Gastrocnemius medialis (tissue), 4 donors: ENCODE measurements at regions not wholly inside any gene's neighbourhood (a gene's known extent, or its start where the extent isn't known, plus 50 kb on each side); places are given as distances from the start of the nearest gene placed in this dataset.

Experiments
- ATAC-seq, 2 donors: fragments of 150-250 bp; one replicate each; pipeline ENCODE4 v1.9.1; 2016
- DNase-seq, 2 donors: peaks; one replicate each; pipeline ENCODE4 v3.0.0-alpha.2; 2019
- H3K27ac ChIP-seq, 4 donors: fragments of 200-600 bp; sonication (generic); 1 replicate in 1 of 4; 2 replicates in 3 of 4; pipeline ENCODE4 v1.5.1; 2016 to 2018; ENCODE audit warnings: mild to moderate bottlenecking in 2 of 4, moderate library complexity in 1 of 4
- H3K27me3 ChIP-seq, 3 donors: fragments of 200-600 bp; sonication (generic) in 2 of 3; 1 replicate in 1 of 3; 2 replicates in 2 of 3; pipeline versions ENCODE4 v1.5.1 to v1.6.0; 2016 to 2019; ENCODE audit warnings: mild to moderate bottlenecking in 1 of 3, moderate library complexity in 1 of 3
- H3K36me3 ChIP-seq, 2 donors: fragments of 200-600 bp; sonication (generic) in 1 of 2; one replicate each; pipeline ENCODE4 v1.5.1; 2017 to 2018
- H3K4me1 ChIP-seq, 2 donors: fragments of 200-600 bp; sonication (generic) in 1 of 2; one replicate each; pipeline ENCODE4 v1.5.1; 2016 to 2017; ENCODE audit warnings: mild to moderate bottlenecking in 2 of 2
- H3K4me3 ChIP-seq, 4 donors: fragments of 200-600 bp; sonication (generic) in 3 of 4; 1 replicate in 1 of 4; 2 replicates in 3 of 4; pipeline ENCODE4 v1.5.1; 2016 to 2019; ENCODE audit warnings: mild to moderate bottlenecking in 2 of 4
- H3K9me3 ChIP-seq, 3 donors: fragments of 200-600 bp; sonication (generic) in 2 of 3; 1 replicate in 1 of 3; 2 replicates in 2 of 3; pipeline ENCODE4 v1.5.1; 2016 to 2019
- CTCF ChIP-seq, 5 experiments: fragments of 450-650 bp in 3 of 5; fragments of 200-600 bp in 2 of 5; sonication (generic) in 2 of 5; IDR thresholded peaks in 4 of 5; conservative IDR thresholded peaks in 1 of 5; 1 replicate in 4 of 5; 2 replicates in 1 of 5; pipeline ENCODE4 v1.5.1; 2016 to 2019; ENCODE audit warnings: antibody characterized with exemption in 5 of 5, mild to moderate bottlenecking in 3 of 5, moderate library complexity in 3 of 5
- POLR2A ChIP-seq, 2 donors: fragments of 450-650 bp; IDR thresholded peaks; one replicate each; pipeline ENCODE4 v1.6.1; 2017; ENCODE audit warnings: antibody characterized with exemption in 2 of 2, mild to moderate bottlenecking in 2 of 2, moderate library complexity in 2 of 2
- in situ Hi-C, 4 donors: fragments of 200-750 bp; cut with MboI; loops; one replicate each; pipeline versions ENCODE4 v1.15.0 to v1.8.0; 2017; ENCODE audit warnings: low sequenced_read_pairs in 4 of 4
- intact Hi-C: fragments of 100-400 bp; cut with DNase I; formaldehyde crosslinking; loops from one replicate; pipeline ENCODE4 v1.15.1; 2023; ENCODE audit warnings: low total_unique reads

- in situ Hi-C loops, result no loop called here
- Histone ChIP-seq H3K27me3 (no peaks in the 10 kb centered on the region), H3K9me3 (no peaks in the 10 kb centered on the region), H3K36me3 (no peaks in the 10 kb centered on the region), H3K4me1 (no peaks in the 10 kb centered on the region), H3K27ac (no peak overlapping the region), H3K4me3 (no peak overlapping the region)
- ATAC-seq (no peak), DNase-seq (no peak)
- no peak for TF ChIP-seq CTCF (IDR thresholded peaks at IDR 0.05 in 4 of 5, conservative IDR thresholded peaks at IDR 0.05 in 1 of 5)
- no peak for TF ChIP-seq POLR2A (IDR thresholded peaks at IDR 0.05)
- intact Hi-C loops, result no loop called here
Observed at GRCh38 chr3:36317915-36318314, 62.4 kb upstream of the STAC start.

DNA sequence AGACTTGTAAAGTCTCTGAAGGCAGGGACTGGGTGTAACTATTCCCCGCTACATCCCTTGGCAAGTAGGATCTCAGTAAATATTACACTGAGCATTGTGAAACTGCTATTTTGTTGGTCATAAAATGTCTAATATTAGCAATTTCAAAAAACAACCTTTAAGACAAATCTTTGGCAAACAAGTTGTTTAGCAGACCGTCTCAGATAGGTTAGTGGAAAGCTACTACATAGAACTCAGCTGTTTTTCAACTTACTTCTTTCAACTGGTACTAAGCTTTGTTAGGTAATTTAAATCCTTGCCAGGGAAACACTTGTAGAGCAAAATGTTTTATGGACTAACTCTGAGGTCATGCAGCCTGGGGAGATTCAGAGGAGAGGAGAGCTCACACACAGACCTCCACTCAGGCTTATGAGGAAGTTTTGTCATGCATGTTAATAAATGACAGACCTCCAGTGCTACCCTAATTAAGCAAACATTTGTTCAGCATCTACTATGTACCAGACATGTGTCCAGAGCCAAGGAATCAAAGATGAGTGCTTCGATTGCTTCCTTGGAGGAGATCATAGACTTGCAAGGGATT lies 61.6 kb upstream of the STAC start:
- no peaks in the 10 kb centered on the region for H3K27me3 ChIP-seq
- in situ Hi-C loops (no loop called here), intact Hi-C loops (no loop called here)
- H3K36me3 ChIP-seq, result no peaks in the 10 kb centered on the region
- H3K9me3 ChIP-seq, result no peaks in the 10 kb centered on the region
- no peak overlapping the region for H3K27ac ChIP-seq
- TF ChIP-seq POLR2A (IDR thresholded peaks at IDR 0.05) (no peak), CTCF (IDR thresholded peaks at IDR 0.05 in 4 of 5, conservative IDR thresholded peaks at IDR 0.05 in 1 of 5) (no peak)
- H3K4me3 ChIP-seq, result no peak overlapping the region
- DNase-seq (no peak), ATAC-seq (peak; percentile 47 to 77)
- H3K4me1 ChIP-seq, result no peaks in the 10 kb centered on the region

GRCh38 chr3:36319680-36320079 lies 60.6 kb upstream of the STAC start:
- Histone ChIP-seq H3K27me3 (no peaks in the 10 kb centered on the region), H3K9me3 (no peaks in the 10 kb centered on the region), H3K27ac (no peak overlapping the region), H3K36me3 (no peaks in the 10 kb centered on the region), H3K4me3 (no peak overlapping the region), H3K4me1 (no peaks in the 10 kb centered on the region)
- intact Hi-C loops (no loop called here), in situ Hi-C loops (no loop called here)
- TF ChIP-seq POLR2A (IDR thresholded peaks at IDR 0.05) (no peak), CTCF (IDR thresholded peaks at IDR 0.05 in 4 of 5, conservative IDR thresholded peaks at IDR 0.05 in 1 of 5) (no peak)
- no peak for ATAC-seq
- DNase-seq, result no peak
